GM18907 (cell line): ENCODE measurements at regions not wholly inside any gene's neighbourhood (a gene's known extent, or its start where the extent isn't known, plus 50 kb on each side); places are given as distances from the start of the nearest gene placed in this dataset.
"Not testable (repeated sequence)": the region's sequence is repeated elsewhere in the genome, so short reads cannot be mapped to it uniquely, and the experiment has no call there.

Experiments used
- ATAC-seq: cut with Tn5 transposase; IDR thresholded peaks from one replicate; pipeline ENCODE4 v1.9.1; 2021; ENCODE audit warnings: mild to moderate bottlenecking, moderate library complexity; ENCODE audit not compliant: unreplicated experiment

GRCh38 chr16:21532996-21533395 lies 66.4 kb upstream of the METTL9 start:
- ATAC-seq = not testable (repeated sequence)

GRCh38 chr16:21533474-21533873 lies 65.9 kb upstream of the METTL9 start:
- ATAC-seq = not testable (repeated sequence)

- not testable (repeated sequence) for ATAC-seq
Observed at GRCh38 chr16:21534561-21534960, 64.8 kb upstream of the METTL9 start.

- not testable (repeated sequence) for ATAC-seq
Observed at GRCh38 chr16:21535201-21535600, 64.2 kb upstream of the METTL9 start.

- ATAC-seq = not testable (repeated sequence)
Observed at GRCh38 chr16:21536740-21537139, 62.6 kb upstream of the METTL9 start.

- not testable (repeated sequence) for ATAC-seq
Observed at GRCh38 chr16:21537598-21537997, 61.8 kb upstream of the METTL9 start.

- ATAC-seq = not testable (repeated sequence)
Observed at GRCh38 chr16:21539107-21539618, 60.2 kb upstream of the METTL9 start.

GRCh38 chr16:21540770-21541433 lies 58.5 kb upstream of the METTL9 start:
- peak; percentile 53 for ATAC-seq

- ATAC-seq = peak; percentile 60
Observed at GRCh38 chr16:21541611-21542051, 57.7 kb upstream of the METTL9 start.

GRCh38 chr16:21542075-21542474 lies 57.3 kb upstream of the METTL9 start:
- not testable (repeated sequence) for ATAC-seq

- not testable (repeated sequence) for ATAC-seq
Observed at GRCh38 chr16:21542491-21543124, 56.8 kb upstream of the METTL9 start.

- not testable (repeated sequence) for ATAC-seq
Observed at GRCh38 chr16:21543151-21543836, 56.1 kb upstream of the METTL9 start.

GRCh38 chr16:21545664-21546326 lies 53.6 kb upstream of the METTL9 start:
- ATAC-seq = not testable (repeated sequence)

GRCh38 chr16:21549396-21549795 lies 50.0 kb upstream of the METTL9 start:
- not testable (repeated sequence) for ATAC-seq
